Subcutaneous abdominal adipose tissue (tissue), 5 donors: ENCODE measurements at regions not wholly inside any gene's neighbourhood (a gene's known extent, or its start where the extent isn't known, plus 50 kb on each side); places are given as distances from the start of the nearest gene placed in this dataset.

Experiments
- H3K27ac ChIP-seq: one replicate; pipeline ENCODE4 v1.7.0; 2013; ENCODE audit warnings: low read depth, mild to moderate bottlenecking, inconsistent platforms, low read length, moderate library complexity
- H3K27me3 ChIP-seq, 5 donors: one replicate each; pipeline ENCODE4 v1.7.0; 2013; ENCODE audit warnings: low read length in 5 of 5, inconsistent platforms in 1 of 5; ENCODE audit not compliant: control insufficient read depth in 5 of 5, insufficient read depth in 4 of 5
- H3K36me3 ChIP-seq, 5 donors: one replicate each; pipeline ENCODE4 v1.7.0; 2013; ENCODE audit warnings: low read length in 5 of 5; ENCODE audit not compliant: control insufficient read depth in 5 of 5, insufficient read depth in 5 of 5
- H3K4me1 ChIP-seq, 5 donors: one replicate each; pipeline ENCODE4 v1.7.0; 2013; ENCODE audit warnings: low read length in 5 of 5, mild to moderate bottlenecking in 3 of 5, moderate library complexity in 1 of 5; ENCODE audit not compliant: control insufficient read depth in 5 of 5, insufficient read depth in 5 of 5
- H3K4me3 ChIP-seq, 5 donors: one replicate each; pipeline ENCODE4 v1.7.0; 2013; ENCODE audit warnings: low read length in 5 of 5, low read depth in 1 of 5
- H3K9ac ChIP-seq, 5 donors: one replicate each; pipeline ENCODE4 v1.7.0; 2013; ENCODE audit warnings: low read length in 5 of 5, mild to moderate bottlenecking in 4 of 5, moderate library complexity in 3 of 5
- H3K9me3 ChIP-seq, 5 donors: one replicate each; pipeline ENCODE4 v1.7.0; 2013; ENCODE audit warnings: low read length in 5 of 5; ENCODE audit not compliant: control insufficient read depth in 5 of 5
- donor health status: healthy.
- donor health status: healthy.
- donor health status: healthy.
- donor health status: healthy.
- donor health status: healthy.

- no peaks in the 10 kb centered on the region for H3K36me3 ChIP-seq
- no peak overlapping the region for H3K9ac ChIP-seq
- H3K4me3 ChIP-seq, result no peak overlapping the region
- H3K27ac ChIP-seq, result no peak overlapping the region
- peaks cover 0 to 2% (median 0%) of the 10 kb centered on the region in 5 donors for H3K9me3 ChIP-seq
- H3K4me1 ChIP-seq, result no peaks in the 10 kb centered on the region
- peaks cover 0 to 15% (median 3%) of the 10 kb centered on the region in 5 donors for H3K27me3 ChIP-seq
These were observed 210.0 kb downstream of the KLHL4 start for GRCh38 chrX:87727620-87728019.

DNA sequence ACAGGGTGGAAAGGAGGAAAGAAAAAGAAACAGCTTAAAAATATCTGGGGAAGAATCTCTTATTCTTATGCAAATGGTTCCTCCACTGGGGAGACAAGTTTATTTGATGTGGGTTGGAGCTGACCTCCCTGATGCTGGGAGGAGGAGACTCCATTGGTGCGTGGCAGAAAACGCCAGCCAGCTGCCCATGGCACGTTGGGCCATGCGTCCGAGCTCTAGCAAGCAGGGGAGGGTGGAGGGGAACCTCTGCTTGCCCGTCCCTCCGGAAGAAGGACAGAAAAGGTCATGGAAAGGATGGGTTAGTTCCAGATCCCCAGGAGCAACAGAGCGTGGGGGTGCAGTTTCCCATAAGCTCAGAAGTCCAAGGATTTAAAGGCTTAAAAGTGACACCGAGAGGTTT, 210.4 kb downstream of the KLHL4 start:
- Histone ChIP-seq H3K27ac (no peak overlapping the region), H3K9ac (no peak overlapping the region), H3K27me3 (peaks cover 0 to 15% (median 2%) of the 10 kb centered on the region in 5 donors), H3K36me3 (no peaks in the 10 kb centered on the region), H3K4me3 (no peak overlapping the region), H3K4me1 (no peaks in the 10 kb centered on the region), H3K9me3 (no peaks in the 10 kb centered on the region)

DNA sequence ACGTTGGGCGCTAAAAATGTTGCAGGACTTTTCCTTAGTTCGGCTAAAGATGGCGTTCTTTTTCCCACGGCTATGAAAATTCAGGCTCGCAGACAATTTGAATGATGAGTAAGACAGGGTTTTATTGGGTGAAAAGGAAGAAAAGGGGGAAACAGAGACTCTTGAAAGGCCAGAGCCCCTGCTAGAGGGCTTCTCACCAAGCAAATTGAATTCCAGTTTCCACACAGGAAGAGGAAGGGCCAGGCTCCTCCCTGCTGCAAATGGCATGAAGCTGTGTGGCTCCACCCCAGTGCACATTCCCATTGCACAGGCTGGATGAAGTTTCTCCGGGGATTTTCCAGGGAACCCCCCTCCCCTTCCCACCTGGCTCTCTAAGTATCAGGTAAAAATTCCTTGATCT, 210.9 kb downstream of the KLHL4 start:
- no peaks in the 10 kb centered on the region for H3K4me1 ChIP-seq
- H3K4me3 ChIP-seq, result no peak overlapping the region
- H3K27ac ChIP-seq, result no peak overlapping the region
- H3K9ac ChIP-seq, result no peak overlapping the region
- peaks cover 0 to 15% (median 2%) of the 10 kb centered on the region in 5 donors for H3K27me3 ChIP-seq
- H3K36me3 ChIP-seq, result no peaks in the 10 kb centered on the region
- H3K9me3 ChIP-seq, result peaks cover 0 to under 1% (median 0%) of the 10 kb centered on the region in 5 donors

DNA sequence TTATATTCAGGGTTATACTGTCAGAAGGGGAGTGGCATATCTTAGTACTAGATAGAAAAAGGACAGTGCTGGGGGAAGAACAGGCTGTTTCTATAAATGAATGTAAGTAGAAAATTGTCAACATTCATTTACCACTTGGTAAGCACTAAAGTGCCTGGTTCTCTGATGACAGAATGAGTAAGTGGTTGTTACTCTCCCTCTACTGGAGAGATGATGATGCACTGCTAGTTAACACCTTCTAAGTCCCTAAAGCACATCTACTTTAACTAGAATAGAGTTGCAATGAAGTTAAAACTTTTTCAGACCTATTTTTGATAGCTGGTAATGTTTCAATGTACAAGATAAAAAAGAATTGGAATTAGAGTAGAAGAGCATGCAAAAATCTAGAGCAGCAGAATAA, 214.5 kb downstream of the KLHL4 start:
- Histone ChIP-seq H3K27ac (no peak overlapping the region), H3K36me3 (no peaks in the 10 kb centered on the region), H3K4me1 (no peaks in the 10 kb centered on the region)

DNA sequence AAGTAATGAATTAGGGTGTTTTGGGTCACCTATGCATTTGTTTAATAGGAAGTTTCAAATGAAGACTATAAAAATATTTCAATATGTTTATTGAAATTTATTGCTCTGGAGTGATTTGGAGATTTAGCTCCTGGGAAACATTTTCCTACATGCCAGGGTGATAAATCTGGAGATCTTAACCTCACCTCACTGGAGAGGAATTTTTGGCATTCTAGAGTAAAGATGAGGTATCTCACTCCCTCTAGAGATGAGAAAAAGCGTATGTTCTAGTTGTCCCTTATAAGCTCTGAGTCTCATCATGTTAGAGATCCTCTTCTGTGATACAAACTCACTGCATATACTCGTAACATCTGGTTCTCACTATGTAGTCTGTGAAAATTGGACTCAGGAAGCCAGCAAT, 219.0 kb downstream of the KLHL4 start:
- H3K9me3 ChIP-seq, result peaks cover 0 to 2% (median 0%) of the 10 kb centered on the region in 5 donors
- peaks cover 0 to 6% (median 0%) of the 10 kb centered on the region in 5 donors for H3K27me3 ChIP-seq
- no peaks in the 10 kb centered on the region for H3K36me3 ChIP-seq
- H3K4me1 ChIP-seq, result no peaks in the 10 kb centered on the region
- H3K27ac ChIP-seq, result no peak overlapping the region
- H3K4me3 ChIP-seq, result no peak overlapping the region
- no peak overlapping the region for H3K9ac ChIP-seq

More for the DNA sequence above, 214.5 kb downstream of the KLHL4 start:
- no peak overlapping the region for H3K9ac ChIP-seq
- no peak overlapping the region for H3K4me3 ChIP-seq
- H3K9me3 ChIP-seq, result peaks cover 0 to 2% (median 0%) of the 10 kb centered on the region in 5 donors
- peaks cover 0 to 11% (median 0%) of the 10 kb centered on the region in 5 donors for H3K27me3 ChIP-seq

DNA sequence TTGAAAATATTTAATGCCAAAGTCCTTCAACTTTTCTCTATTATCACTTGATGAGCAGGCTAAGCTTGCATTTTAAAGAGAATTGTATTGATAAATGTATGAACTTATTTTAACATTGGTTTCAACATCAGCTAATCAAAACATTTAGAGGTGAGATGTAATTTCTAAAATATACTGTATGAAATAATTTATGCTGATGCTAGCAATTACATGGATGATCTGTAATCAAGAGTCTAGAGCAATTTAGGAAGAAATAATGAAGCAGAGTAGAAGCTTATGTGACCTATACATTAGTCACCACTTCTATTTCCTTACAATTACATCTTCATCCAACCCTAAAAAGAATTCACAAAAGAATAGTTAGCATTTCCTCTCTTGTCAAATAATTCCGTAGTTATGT, 226.8 kb downstream of the KLHL4 start:
- no peaks in the 10 kb centered on the region for H3K36me3 ChIP-seq
- H3K9ac ChIP-seq, result no peak overlapping the region
- H3K27me3 ChIP-seq, result no peaks in the 10 kb centered on the region
- no peak overlapping the region for H3K4me3 ChIP-seq
- H3K27ac ChIP-seq, result no peak overlapping the region
- H3K4me1 ChIP-seq, result no peaks in the 10 kb centered on the region
- H3K9me3 ChIP-seq, result no peaks in the 10 kb centered on the region

GRCh38 chrX:87755493-87755892, 237.9 kb downstream of the KLHL4 start:
- Histone ChIP-seq H3K36me3 (no peaks in the 10 kb centered on the region), H3K27ac (no peak overlapping the region), H3K4me3 (no peak overlapping the region), H3K4me1 (no peaks in the 10 kb centered on the region), H3K9me3 (peaks cover 0 to 23% (median 5%) of the 10 kb centered on the region in 5 donors), H3K9ac (no peak overlapping the region), H3K27me3 (peaks cover 0 to 5% (median 0%) of the 10 kb centered on the region in 5 donors)

DNA sequence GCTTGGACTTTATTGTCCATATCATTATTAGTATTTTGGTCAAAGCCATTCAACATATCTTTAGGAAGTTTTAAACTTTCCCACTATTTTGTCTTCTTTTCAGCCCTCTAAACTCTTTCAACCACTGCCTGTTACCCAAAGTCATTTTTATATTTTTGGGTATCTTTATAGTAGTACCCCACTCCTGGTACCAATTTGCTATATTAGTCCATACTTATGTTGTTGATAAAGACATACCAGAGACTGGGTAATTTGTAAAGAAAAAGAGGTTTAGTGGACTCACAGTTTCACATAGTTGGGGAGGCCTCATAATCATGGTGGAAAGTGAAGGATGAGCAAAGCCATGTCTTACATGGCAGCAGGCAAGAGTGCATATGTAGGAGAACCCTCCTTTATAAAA, 271.4 kb downstream of the KLHL4 start:
- no peaks in the 10 kb centered on the region for H3K36me3 ChIP-seq
- peaks cover 5 to 16% (median 10%) of the 10 kb centered on the region in 5 donors for H3K9me3 ChIP-seq
- no peak overlapping the region for H3K9ac ChIP-seq
- H3K27me3 ChIP-seq, result no peaks in the 10 kb centered on the region
- H3K27ac ChIP-seq, result no peak overlapping the region
- no peaks in the 10 kb centered on the region for H3K4me1 ChIP-seq
- H3K4me3 ChIP-seq, result no peak overlapping the region

- Histone ChIP-seq H3K9ac (no peak overlapping the region), H3K36me3 (no peaks in the 10 kb centered on the region), H3K9me3 (no peaks in the 10 kb centered on the region), H3K4me1 (no peaks in the 10 kb centered on the region), H3K27ac (no peak overlapping the region), H3K4me3 (no peak overlapping the region), H3K27me3 (peaks cover 0 to 7% (median 0%) of the 10 kb centered on the region in 5 donors)
These were observed 280.4 kb downstream of the KLHL4 start for GRCh38 chrX:87798039-87798438.

GRCh38 chrX:87805829-87806490, 288.4 kb downstream of the KLHL4 start:
- H3K27me3 ChIP-seq, result peaks cover 0 to 7% (median 0%) of the 10 kb centered on the region in 5 donors
- no peaks in the 10 kb centered on the region for H3K9me3 ChIP-seq
- no peak overlapping the region for H3K9ac ChIP-seq
- H3K4me1 ChIP-seq, result no peaks in the 10 kb centered on the region
- H3K4me3 ChIP-seq, result no peak overlapping the region
- H3K36me3 ChIP-seq, result no peaks in the 10 kb centered on the region
- H3K27ac ChIP-seq, result no peak overlapping the region
